Gastrocnemius medialis (tissue), 4 donors: ENCODE measurements at regions not wholly inside any gene's neighbourhood (a gene's known extent, or its start where the extent isn't known, plus 50 kb on each side); places are given as distances from the start of the nearest gene placed in this dataset.

ENCODE experiments used
- POLR2A ChIP-seq, 2 donors: fragments of 450-650 bp; IDR thresholded peaks; one replicate each; pipeline ENCODE4 v1.6.1; 2017; ENCODE audit warnings: antibody characterized with exemption in 2 of 2, mild to moderate bottlenecking in 2 of 2, moderate library complexity in 2 of 2
- TF ChIP-seq, protein P1 (sequence below), 5 experiments: fragments of 450-650 bp in 3 of 5; fragments of 200-600 bp in 2 of 5; sonication (generic) in 2 of 5; IDR thresholded peaks in 4 of 5; conservative IDR thresholded peaks in 1 of 5; 1 replicate in 4 of 5; 2 replicates in 1 of 5; pipeline ENCODE4 v1.5.1; 2016 to 2019; ENCODE audit warnings: antibody characterized with exemption in 5 of 5, mild to moderate bottlenecking in 3 of 5, moderate library complexity in 3 of 5

GRCh38 chr2:17000184-17000482, 334.5 kb upstream of the CYRIA start:
- TF ChIP-seq, protein P1, sequence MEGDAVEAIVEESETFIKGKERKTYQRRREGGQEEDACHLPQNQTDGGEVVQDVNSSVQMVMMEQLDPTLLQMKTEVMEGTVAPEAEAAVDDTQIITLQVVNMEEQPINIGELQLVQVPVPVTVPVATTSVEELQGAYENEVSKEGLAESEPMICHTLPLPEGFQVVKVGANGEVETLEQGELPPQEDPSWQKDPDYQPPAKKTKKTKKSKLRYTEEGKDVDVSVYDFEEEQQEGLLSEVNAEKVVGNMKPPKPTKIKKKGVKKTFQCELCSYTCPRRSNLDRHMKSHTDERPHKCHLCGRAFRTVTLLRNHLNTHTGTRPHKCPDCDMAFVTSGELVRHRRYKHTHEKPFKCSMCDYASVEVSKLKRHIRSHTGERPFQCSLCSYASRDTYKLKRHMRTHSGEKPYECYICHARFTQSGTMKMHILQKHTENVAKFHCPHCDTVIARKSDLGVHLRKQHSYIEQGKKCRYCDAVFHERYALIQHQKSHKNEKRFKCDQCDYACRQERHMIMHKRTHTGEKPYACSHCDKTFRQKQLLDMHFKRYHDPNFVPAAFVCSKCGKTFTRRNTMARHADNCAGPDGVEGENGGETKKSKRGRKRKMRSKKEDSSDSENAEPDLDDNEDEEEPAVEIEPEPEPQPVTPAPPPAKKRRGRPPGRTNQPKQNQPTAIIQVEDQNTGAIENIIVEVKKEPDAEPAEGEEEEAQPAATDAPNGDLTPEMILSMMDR (IDR thresholded peaks at IDR 0.05 in 4 of 5, conservative IDR thresholded peaks at IDR 0.05 in 1 of 5), result no peak
- no peak for TF ChIP-seq POLR2A (IDR thresholded peaks at IDR 0.05)
